NT2/D1 (cell line): ENCODE measurements at regions not wholly inside any gene's neighbourhood (a gene's known extent, or its start where the extent isn't known, plus 50 kb on each side); places are given as distances from the start of the nearest gene placed in this dataset.

Experiments
- DNase-seq: peaks from one replicate; pipeline ENCODE4 v3.0.0-alpha.2; 2011; ENCODE audit warnings: low read depth, low spot score
- H3K27me3 ChIP-seq: 2 replicates; pipeline ENCODE4 v1.6.0; 2011; ENCODE audit warnings: mild to moderate bottlenecking; ENCODE audit not compliant: insufficient read length, insufficient read depth
- H3K36me3 ChIP-seq: 2 replicates; pipeline ENCODE4 v1.6.1; 2011; ENCODE audit warnings: mild to moderate bottlenecking, low read length, mixed read lengths; ENCODE audit not compliant: insufficient read depth, insufficient read length
- H3K4me1 ChIP-seq: 2 replicates; pipeline ENCODE4 v1.5.1; 2011; ENCODE audit not compliant: insufficient read depth, insufficient read length
- H3K4me3 ChIP-seq: 2 replicates; pipeline ENCODE4 v1.5.1; 2011; ENCODE audit warnings: low read depth; ENCODE audit not compliant: insufficient read length
- H3K9ac ChIP-seq: 2 replicates; pipeline ENCODE4 v1.6.0; 2011; ENCODE audit warnings: low read depth; ENCODE audit not compliant: insufficient read length
- H3K9me3 ChIP-seq: 2 replicates; pipeline ENCODE4 v1.5.1; 2011; ENCODE audit warnings: mild to moderate bottlenecking, low read length; ENCODE audit not compliant: insufficient read depth
- SUZ12 ChIP-seq: IDR thresholded peaks from 2 replicates; pipeline ENCODE4 v1.6.1; 2011; ENCODE audit not compliant: insufficient read length, insufficient read depth; ENCODE audit errors: extremely low read depth
- YY1 ChIP-seq: IDR thresholded peaks from 2 replicates; pipeline ENCODE4 v1.6.1; 2011; ENCODE audit not compliant: insufficient read length, insufficient read depth
- ZNF274 ChIP-seq: IDR thresholded peaks from 2 replicates; pipeline ENCODE4 v1.6.1; 2011; ENCODE audit warnings: mild to moderate bottlenecking, low read depth, low read length

DNA sequence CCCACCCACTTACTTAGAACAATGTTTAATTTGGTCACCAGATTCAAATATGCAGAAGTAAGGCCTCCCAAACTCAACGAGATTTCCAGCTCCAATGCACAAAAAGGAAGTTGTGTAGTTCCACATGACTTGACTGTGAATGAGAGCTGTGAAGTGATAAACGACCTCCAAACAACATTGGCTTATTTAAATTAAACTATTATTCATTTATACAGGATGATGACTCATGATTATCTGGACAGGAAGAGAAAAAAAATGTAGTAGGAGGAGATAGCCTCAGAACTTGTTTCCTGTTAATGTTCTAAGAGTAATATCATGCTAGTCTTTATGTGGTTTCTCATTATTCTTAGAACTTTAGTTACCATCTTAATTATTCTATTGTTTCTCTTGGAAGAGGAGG, 237.3 kb downstream of the C1D start:
- no peak for DNase-seq
- H3K9ac ChIP-seq: no peak overlapping the region
- no peak overlapping the region for H3K4me3 ChIP-seq
- H3K27me3 ChIP-seq: no peaks in the 10 kb centered on the region
- no peaks in the 10 kb centered on the region for H3K4me1 ChIP-seq
- TF ChIP-seq YY1: no peak
- TF ChIP-seq SUZ12: no peak
- no peak for TF ChIP-seq ZNF274
- H3K9me3 ChIP-seq: no peaks in the 10 kb centered on the region
- no peaks in the 10 kb centered on the region for H3K36me3 ChIP-seq

GRCh38 chr2:67828066-67828465, 234.7 kb downstream of the C1D start:
- H3K4me3 ChIP-seq: no peak overlapping the region
- H3K4me1 ChIP-seq: no peaks in the 10 kb centered on the region
- no peaks in the 10 kb centered on the region for H3K36me3 ChIP-seq
- no peak overlapping the region for H3K9ac ChIP-seq
- TF ChIP-seq SUZ12: no peak
- no peak for TF ChIP-seq YY1
- TF ChIP-seq ZNF274: no peak
- no peaks in the 10 kb centered on the region for H3K27me3 ChIP-seq
- H3K9me3 ChIP-seq: no peaks in the 10 kb centered on the region
- DNase-seq: no peak

GRCh38 chr2:67829470-67829869, 233.3 kb downstream of the C1D start:
- TF ChIP-seq SUZ12 (no peak), YY1 (no peak), ZNF274 (no peak)
- no peak for DNase-seq
- no peak overlapping the region for H3K9ac ChIP-seq
- H3K4me3 ChIP-seq: no peak overlapping the region
- no peaks in the 10 kb centered on the region for H3K9me3 ChIP-seq
- no peaks in the 10 kb centered on the region for H3K27me3 ChIP-seq
- H3K4me1 ChIP-seq: no peaks in the 10 kb centered on the region
- no peaks in the 10 kb centered on the region for H3K36me3 ChIP-seq

DNA sequence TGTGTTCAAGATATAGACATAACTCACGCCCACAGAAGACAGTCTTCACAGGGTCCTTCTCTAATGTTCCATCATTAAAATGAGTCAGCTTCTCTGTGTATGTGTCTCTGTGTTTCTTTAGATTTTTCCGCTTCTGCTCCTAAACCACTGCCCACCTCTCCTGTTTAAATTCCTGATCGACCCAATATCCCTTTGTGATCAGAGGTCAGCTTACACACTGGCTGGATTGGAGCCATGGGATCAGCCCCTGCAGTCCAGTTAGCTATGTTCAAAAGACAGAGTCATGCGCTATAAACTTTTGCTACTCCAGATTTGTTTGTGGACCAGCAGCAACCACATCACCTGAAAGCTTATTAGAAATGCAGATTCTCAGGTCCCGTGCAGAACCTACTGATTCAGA, 229.2 kb downstream of the C1D start:
- H3K9me3 ChIP-seq: no peaks in the 10 kb centered on the region
- no peaks in the 10 kb centered on the region for H3K27me3 ChIP-seq
- H3K36me3 ChIP-seq: no peaks in the 10 kb centered on the region
- TF ChIP-seq SUZ12: no peak
- TF ChIP-seq YY1: no peak
- no peak for TF ChIP-seq ZNF274
- H3K9ac ChIP-seq: no peak overlapping the region
- no peak for DNase-seq
- no peaks in the 10 kb centered on the region for H3K4me1 ChIP-seq
- H3K4me3 ChIP-seq: no peak overlapping the region

DNA sequence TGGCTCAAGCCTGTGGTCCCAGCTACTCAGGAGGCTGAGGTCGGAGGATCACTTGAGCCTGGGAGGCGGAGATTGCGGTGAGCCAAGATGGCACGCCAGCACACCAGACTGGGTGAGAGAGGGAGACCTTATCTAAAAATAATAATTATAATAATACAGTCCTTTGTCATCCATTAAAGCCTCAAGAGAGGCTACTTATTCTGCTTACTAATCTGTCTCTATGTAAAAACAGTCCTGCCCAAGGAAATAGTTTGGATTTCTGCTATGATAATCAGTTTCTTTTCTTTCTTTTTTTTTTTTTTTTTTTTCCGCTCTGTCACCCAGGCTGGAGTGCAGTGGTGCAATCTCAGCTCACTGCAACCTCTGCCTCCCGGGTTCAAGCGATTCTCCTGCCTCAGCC, 228.3 kb downstream of the C1D start:
- Histone ChIP-seq H3K4me1 (no peaks in the 10 kb centered on the region), H3K27me3 (no peaks in the 10 kb centered on the region), H3K9ac (no peak overlapping the region), H3K4me3 (no peak overlapping the region), H3K9me3 (no peaks in the 10 kb centered on the region), H3K36me3 (no peaks in the 10 kb centered on the region)
- DNase-seq: no peak
- TF ChIP-seq ZNF274 (no peak), SUZ12 (no peak), YY1 (no peak)

- Histone ChIP-seq H3K9ac (no peak overlapping the region), H3K4me3 (no peak overlapping the region), H3K4me1 (no peaks in the 10 kb centered on the region), H3K27me3 (no peaks in the 10 kb centered on the region), H3K36me3 (no peaks in the 10 kb centered on the region), H3K9me3 (no peaks in the 10 kb centered on the region)
- TF ChIP-seq SUZ12 (no peak), ZNF274 (no peak), YY1 (no peak)
- DNase-seq: no peak
These were observed 227.5 kb downstream of the C1D start for GRCh38 chr2:67835266-67835665.

DNA sequence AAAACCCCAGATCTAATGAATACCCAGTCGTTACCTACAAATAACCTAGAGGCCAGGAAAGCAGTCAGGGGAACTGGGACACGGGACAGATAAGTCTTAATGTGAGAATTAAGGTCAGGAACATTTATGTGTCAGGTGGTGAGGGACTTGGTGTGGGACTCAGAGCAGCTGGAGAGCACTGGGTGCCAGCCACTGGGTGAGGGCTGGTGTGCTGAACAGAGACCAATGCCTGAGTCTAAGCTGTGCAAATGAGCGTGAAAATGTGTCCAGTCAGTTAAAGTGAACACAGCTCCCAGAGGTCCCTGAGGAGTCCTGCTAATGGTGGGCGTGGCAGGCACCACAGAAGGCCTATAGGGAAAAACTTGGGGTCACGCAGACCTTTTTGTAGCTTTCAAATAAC, 225.9 kb downstream of the C1D start:
- H3K4me1 ChIP-seq: no peaks in the 10 kb centered on the region
- no peak overlapping the region for H3K4me3 ChIP-seq
- H3K27me3 ChIP-seq: no peaks in the 10 kb centered on the region
- H3K9me3 ChIP-seq: no peaks in the 10 kb centered on the region
- no peaks in the 10 kb centered on the region for H3K36me3 ChIP-seq
- TF ChIP-seq SUZ12 (no peak), ZNF274 (no peak), YY1 (no peak)
- H3K9ac ChIP-seq: no peak overlapping the region
- no peak for DNase-seq

DNA sequence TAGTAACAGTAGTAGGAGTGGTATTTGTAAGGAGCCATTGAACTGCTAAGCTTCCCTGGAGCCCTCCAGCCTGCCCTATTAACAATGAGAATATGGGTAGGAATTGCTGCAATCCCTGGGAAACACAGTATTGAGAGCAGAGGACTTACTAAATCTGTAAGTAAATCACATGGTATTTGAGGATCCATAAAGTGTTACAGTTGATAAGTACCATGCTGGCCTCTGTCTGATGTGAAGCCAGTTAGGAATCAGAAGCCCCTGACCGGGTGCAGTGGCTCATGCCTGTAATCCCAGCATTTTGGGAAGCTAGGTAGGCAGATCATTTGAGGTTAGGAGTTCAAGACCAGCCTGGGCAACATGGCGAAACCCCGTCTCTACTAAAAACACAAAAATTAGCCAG, 224.6 kb downstream of the C1D start:
- H3K27me3 ChIP-seq: no peaks in the 10 kb centered on the region
- H3K9ac ChIP-seq: no peak overlapping the region
- H3K4me3 ChIP-seq: no peak overlapping the region
- no peak for TF ChIP-seq YY1
- TF ChIP-seq ZNF274: no peak
- no peak for TF ChIP-seq SUZ12
- no peaks in the 10 kb centered on the region for H3K9me3 ChIP-seq
- no peaks in the 10 kb centered on the region for H3K4me1 ChIP-seq
- H3K36me3 ChIP-seq: no peaks in the 10 kb centered on the region
- DNase-seq: no peak
